GM19463 (cell line): ENCODE measurements at regions not wholly inside any gene's neighbourhood (a gene's known extent, or its start where the extent isn't known, plus 50 kb on each side); places are given as distances from the start of the nearest gene placed in this dataset.

ENCODE experiments used
- ATAC-seq: cut with Tn5 transposase; IDR thresholded peaks from one replicate; pipeline ENCODE4 v1.9.1; 2021; ENCODE audit warnings: mild to moderate bottlenecking, moderate library complexity; ENCODE audit not compliant: unreplicated experiment

GRCh38 chr7:16975712-16976111 is 93.9 kb upstream of the AGR3 start:
- peak; percentile 75 for ATAC-seq

- no peak for ATAC-seq
Observed at GRCh38 chr7:16978358-16979244, 96.8 kb upstream of the AGR3 start.

- ATAC-seq = no peak
Observed at GRCh38 chr7:16980539-16980938, 98.8 kb upstream of the AGR3 start.

DNA sequence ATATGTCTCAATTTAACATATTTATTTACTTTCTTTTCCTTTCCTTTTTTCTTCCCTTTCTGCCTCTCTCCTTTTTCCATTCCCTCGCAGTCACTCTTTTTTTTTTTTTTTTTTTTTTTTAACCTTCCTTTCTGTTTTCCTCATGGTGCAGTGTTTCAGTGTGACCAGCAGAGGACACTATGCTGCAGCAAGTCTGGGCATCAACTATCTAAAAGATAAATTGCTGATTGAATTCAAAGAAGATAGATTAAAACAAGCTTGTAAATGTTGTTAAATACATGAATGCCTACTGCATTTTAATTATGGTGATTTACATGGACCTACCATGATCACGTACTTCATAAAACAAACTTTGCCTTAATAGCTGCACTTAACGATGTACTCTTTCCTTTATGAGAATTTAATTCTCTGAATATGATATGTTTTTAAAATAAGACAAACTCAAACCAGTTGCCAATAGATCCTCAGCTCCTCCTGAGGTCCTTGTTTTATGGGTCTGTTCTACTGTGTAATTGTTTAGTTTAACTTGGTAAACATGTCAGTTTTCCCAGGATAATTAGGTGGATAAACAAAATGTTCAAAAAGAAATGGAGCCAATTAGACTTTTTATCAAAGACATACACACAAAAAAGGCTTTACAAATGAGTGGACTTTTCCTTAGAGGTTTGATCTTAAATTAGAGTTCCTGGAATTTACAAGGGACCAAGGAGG is 101.0 kb upstream of the AGR3 start:
- ATAC-seq = no peak

- no peak for ATAC-seq
Observed at GRCh38 chr7:16984375-16984774, 102.6 kb upstream of the AGR3 start.

- ATAC-seq = no peak
Observed at GRCh38 chr7:16985621-16986020, 103.8 kb upstream of the AGR3 start.

DNA sequence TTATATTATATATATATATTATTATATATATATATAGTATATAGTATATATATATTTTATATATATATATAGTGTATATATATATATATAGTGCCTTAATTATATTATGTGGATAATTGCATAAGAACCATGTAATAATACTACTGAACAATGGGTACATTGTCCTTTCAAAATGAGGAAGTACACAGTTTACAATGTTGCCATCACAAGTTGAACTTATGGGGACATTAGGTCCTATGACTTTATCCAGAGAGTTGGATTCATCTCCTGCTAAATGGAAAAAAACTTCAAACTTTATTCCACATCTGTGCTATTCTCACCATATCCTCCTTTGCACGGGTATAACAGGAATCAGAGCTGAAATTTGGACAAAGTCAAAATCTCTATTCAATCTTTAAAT is 105.0 kb upstream of the AGR3 start:
- no peak for ATAC-seq

DNA sequence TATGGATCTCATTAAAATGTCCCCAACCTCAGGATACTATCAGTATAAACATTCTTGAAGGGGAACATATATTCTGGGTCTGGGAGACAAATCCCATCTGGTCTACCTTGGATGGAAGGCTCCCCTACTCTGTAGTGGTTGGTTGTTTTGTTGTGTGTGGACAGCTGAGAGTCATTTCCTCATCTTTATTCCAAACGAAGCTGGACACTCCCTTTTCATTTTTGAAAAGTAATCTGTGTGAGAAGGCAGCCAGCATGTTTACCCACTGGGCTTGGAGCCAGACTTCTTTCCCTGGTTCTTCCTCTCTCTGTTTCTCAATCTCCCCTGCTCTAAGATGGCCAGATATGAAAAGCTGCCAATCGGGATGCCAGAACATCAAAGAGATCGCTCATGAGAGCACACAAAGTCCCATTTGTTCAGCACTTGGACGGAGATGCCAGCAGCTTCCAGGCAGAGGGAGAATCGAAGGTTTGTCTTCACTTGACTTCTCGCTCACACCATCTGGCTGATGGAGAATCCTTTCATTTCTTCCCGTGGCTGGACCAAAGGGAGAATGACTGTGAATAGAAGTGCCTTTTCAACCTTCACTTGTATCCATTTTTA is 108.1 kb upstream of the AGR3 start:
- ATAC-seq = no peak

DNA sequence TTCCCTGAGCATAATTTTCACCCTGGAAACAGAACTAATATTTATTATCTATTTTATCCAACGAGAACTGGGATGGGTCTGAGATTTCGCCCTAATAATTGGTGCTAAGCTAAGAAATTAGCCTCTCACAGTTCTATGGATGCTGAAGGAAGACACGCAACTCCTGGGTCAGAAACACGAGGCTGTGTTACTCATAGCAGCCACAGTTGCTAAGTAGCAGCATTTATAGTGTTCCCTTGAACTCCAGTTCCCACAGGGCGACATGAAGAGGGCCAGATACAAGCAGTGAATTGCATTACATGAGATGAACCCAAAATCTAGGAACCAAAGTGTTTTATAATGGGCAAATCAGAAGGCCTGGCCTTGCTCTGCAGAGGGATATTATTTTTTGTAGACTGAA is 109.8 kb upstream of the AGR3 start:
- ATAC-seq = no peak

DNA sequence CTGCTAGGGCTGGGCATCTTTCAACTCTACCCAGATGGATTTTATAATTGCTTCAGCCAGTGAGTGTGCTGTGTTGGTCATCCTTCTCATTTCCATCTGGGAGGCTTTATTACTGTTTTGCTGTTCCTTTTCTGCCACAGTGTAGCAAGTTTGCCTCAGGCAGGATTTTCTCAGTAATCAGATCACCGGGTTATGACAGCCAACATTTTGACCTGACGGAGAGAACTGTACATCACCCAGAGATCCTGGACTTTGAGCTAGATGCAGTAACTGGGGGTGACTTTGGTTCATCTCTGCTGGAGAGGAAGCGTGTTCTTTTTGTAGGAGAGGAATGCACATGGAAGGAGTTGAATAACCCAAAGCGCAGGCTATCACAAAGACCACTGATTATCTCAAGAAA is 111.8 kb upstream of the AGR3 start:
- ATAC-seq = no peak

GRCh38 chr7:16998481-16999051 is 116.8 kb upstream of the AGR3 start:
- no peak for ATAC-seq

DNA sequence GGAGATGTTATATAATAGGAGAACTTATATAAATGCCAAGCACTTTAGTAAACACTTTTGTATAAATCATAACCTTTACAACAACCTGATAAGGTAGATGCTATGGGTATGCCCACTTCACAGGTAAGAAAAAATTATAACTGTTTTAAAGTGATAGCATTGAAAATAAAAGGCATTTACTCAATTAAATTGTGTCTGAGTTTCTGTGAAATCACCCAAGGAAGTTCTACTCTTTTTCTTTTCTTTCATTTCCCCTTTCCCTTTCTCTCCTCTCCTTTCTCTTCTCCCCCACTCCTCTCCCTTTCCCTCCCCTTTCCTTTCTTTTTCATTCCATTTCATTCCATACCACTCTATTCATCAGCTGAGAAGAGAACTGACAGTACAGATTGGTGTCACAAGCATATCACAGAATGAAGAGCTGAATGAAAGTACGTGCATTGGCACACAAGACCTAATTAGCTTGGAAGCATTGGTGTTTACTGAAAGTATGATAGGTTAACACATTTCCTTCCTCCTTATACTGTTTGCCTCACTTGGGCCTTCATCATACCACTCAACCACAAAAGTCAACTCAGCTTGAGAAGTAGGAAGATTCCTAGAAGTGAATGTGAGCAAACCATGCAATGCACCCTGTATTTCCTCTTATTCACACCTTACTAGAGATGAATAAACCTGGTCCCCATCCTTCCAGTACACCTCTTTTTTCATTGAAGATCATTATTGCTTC is 117.9 kb upstream of the AGR3 start:
- no peak for ATAC-seq

- ATAC-seq = no peak
Observed at GRCh38 chr7:17005271-17005670, 123.5 kb upstream of the AGR3 start.

DNA sequence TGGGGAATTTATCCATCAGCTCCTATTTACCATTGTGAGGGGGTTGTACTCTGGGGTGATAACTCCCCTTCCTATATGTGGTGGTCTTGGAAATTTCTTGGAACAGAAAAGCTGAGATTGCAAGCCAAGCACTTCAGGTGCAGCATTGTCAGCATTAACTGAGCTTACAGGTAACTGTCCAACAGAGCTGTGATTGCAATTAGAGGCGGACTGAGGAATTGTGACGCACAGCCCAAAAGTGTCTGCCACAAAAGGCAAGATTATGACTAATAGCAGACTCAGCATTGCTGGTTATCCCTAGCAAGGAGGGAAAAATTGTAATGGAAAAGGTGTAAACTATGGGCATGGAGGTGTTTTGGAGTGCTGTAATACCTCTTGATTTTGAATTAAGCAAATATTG is 126.1 kb upstream of the AGR3 start:
- ATAC-seq = no peak

DNA sequence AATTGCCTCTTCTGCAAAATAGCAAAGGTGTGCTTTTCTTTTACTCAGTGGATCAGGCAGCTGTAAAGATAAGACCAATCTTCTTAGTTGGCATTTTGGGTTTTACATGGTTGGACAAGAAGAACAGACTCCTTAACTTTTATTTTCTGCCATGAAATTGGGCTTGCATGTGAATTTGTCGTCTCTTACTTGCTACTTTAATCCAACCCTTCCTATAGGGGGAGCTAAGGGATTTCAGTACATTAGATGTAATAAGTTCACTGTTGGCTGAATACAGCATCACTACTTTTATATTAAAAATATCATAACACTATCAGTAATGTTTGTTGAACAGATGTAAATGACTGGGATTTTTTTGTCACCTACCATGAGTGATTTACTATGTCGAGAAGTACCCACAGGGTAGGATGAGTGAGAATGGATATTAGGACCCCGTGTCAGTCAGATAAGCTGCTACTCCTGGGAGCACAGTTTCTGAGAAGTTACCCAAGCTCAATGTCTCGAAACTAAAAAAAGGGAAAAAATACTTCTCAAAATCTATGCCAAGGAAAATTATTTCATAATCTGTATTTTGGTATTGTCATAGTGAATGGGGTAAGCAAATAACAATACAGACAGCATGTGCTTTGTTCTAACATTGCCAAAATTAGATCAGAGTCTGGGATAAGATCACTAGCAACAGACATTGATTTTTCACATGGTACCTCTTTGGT is 127.4 kb upstream of the AGR3 start:
- ATAC-seq = peak; percentile 47

DNA sequence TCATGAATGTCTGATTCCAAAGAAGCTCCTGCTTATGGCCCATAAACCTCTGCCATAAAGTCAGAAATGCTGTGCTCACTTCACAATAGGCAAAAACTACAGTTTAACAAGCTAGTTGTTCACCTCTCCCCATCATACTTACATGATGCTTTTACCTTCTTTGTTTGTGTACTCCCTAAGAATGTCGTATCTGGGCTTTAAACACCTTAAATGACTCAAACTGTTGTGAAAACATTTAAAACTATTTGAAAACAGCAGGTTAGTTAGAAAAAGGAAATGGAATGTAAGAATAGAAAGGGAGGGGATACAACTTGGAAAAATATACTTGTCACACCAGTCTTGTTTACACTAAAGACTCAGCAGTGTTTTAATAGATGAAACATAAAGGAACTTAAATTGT is 128.2 kb upstream of the AGR3 start:
- no peak for ATAC-seq

DNA sequence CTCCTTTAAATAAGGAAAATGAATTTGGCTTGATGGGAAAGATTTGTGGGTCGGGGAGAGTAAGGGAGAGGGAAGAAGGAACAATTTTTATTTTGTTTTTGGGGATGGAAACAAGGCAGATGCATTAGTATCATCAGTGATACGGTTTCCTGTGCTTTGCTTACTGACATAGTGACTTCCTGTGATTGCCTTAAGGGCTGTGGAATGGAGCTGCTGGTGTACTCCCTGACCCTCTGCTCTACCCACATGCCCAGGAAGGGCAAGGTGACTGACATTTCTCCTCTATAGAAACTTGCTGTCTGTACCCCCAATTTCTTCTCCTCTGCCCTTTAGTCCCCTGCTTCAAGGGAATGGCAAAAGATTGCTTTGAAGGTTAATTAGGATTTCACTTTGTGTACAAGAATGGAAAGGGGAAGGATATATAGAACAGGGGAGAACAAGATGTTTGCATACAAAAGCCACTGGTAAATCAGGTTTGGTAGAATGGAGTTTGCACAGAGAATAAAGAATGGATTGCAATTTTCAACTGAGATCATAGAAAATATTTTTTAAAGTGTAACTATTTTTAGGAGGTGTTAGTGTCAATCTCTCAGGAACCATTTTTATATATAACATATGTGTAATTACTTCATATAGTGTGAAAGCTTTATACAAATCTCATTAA is 129.0 kb upstream of the AGR3 start:
- no peak for ATAC-seq

GRCh38 chr7:17013204-17013603 is 131.4 kb upstream of the AGR3 start:
- no peak for ATAC-seq

- ATAC-seq = no peak
Observed at GRCh38 chr7:17014686-17015085, 132.9 kb upstream of the AGR3 start.

- no peak for ATAC-seq
Observed at GRCh38 chr7:17015598-17016031, 133.8 kb upstream of the AGR3 start.
